Endodermal cell (in vitro differentiated cells): ENCODE measurements at regions not wholly inside any gene's neighbourhood (a gene's known extent, or its start where the extent isn't known, plus 50 kb on each side); places are given as distances from the start of the nearest gene placed in this dataset.

Experiments
- DNase-seq: peaks from one replicate; pipeline ENCODE4 v3.0.0-alpha.2; 2017
- H3K27ac ChIP-seq: 2 replicates; pipeline ENCODE4 v1.5.1; 2013; ENCODE audit warnings: mild to moderate bottlenecking, low read depth, low read length, moderate library complexity
- H3K27me3 ChIP-seq: 2 replicates; pipeline ENCODE4 v1.6.1; 2013; ENCODE audit warnings: mild to moderate bottlenecking, low read length, moderate library complexity; ENCODE audit not compliant: insufficient read depth, control insufficient read depth, poor library complexity, severe bottlenecking
- H3K36me3 ChIP-seq: 2 replicates; pipeline ENCODE4 v1.7.0; 2013; ENCODE audit warnings: mild to moderate bottlenecking, low read length, moderate library complexity; ENCODE audit not compliant: control insufficient read depth, insufficient read depth
- H3K4me1 ChIP-seq: one replicate; pipeline ENCODE4 v1.7.0; 2013; ENCODE audit warnings: low read length; ENCODE audit not compliant: control insufficient read depth, insufficient read depth
- H3K4me3 ChIP-seq: 2 replicates; pipeline ENCODE4 v1.5.1; 2013; ENCODE audit warnings: mild to moderate bottlenecking, low read length, moderate library complexity
- H3K9ac ChIP-seq: 2 replicates; pipeline ENCODE4 v1.6.1; 2013; ENCODE audit warnings: mild to moderate bottlenecking, low read length, moderate library complexity; ENCODE audit not compliant: poor library complexity, severe bottlenecking; ENCODE audit errors: extremely low read depth
- H3K9me3 ChIP-seq: 2 replicates; pipeline ENCODE4 v1.6.1; 2013; ENCODE audit warnings: mild to moderate bottlenecking, low read length, moderate library complexity; ENCODE audit not compliant: control insufficient read depth
- H3K27ac Mint-ChIP-seq: 2 replicates; pipeline ENCODE4 v1.8.0; 2020; ENCODE audit warnings: mixed read lengths
- H3K27me3 Mint-ChIP-seq: 2 replicates; pipeline ENCODE4 v1.8.0; 2021; ENCODE audit warnings: mild to moderate bottlenecking, mixed read lengths; ENCODE audit not compliant: insufficient read depth
- H3K36me3 Mint-ChIP-seq: 2 replicates; pipeline ENCODE4 v1.8.0; 2020; ENCODE audit warnings: low read depth, mixed read lengths
- H3K4me1 Mint-ChIP-seq: 2 replicates; pipeline ENCODE4 v1.8.0; 2020; ENCODE audit warnings: mixed read lengths
- H3K4me3 Mint-ChIP-seq: 2 replicates; pipeline ENCODE4 v1.8.0; 2020; ENCODE audit warnings: mild to moderate bottlenecking, moderate library complexity, mixed read lengths
- H3K9me3 Mint-ChIP-seq: 2 replicates; pipeline ENCODE4 v1.8.0; 2020; ENCODE audit warnings: mild to moderate bottlenecking, mixed read lengths
- WGBS, 2 experiments: methylation state at CpG; one replicate each; pipeline versions ENCODE4 v1.1.5 to v1.1.7; 2013; ENCODE audit warnings: missing lambda C conversion rate in 2 of 2, mixed read lengths in 1 of 2; ENCODE audit not compliant: insufficient coverage in 1 of 2, insufficient read length in 1 of 2; 5-methylcytosine and 5-hydroxymethylcytosine counted together
- TF ChIP-seq, protein P1 (sequence below): fragments of 200-600 bp; sonication (generic); conservative IDR thresholded peaks from 2 replicates; pipeline ENCODE4 v1.5.0; 2021; ENCODE audit warnings: antibody characterized with exemption, mild to moderate bottlenecking

DNA sequence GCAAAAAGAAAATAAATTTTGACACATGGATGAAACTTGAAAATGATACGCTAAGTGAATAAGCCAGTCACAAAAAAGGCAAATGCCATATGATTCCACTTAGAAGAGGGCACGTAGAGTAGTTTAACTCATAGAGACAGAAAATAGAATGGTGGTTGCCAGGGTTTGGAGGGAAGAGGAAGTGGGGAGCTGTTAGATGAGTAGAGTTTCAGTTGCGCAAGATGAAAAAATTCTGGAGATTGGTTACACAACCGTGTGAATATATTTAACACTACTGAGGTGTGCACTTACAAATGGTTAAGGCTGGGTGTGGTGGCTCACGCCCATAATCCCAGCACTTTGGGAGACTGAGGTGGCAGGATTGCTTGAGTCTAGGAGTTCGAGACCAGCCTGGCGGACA is 93.4 kb upstream of the TMEM132E start:
- no peaks in the 10 kb centered on the region for H3K9me3 Mint-ChIP-seq

DNA sequence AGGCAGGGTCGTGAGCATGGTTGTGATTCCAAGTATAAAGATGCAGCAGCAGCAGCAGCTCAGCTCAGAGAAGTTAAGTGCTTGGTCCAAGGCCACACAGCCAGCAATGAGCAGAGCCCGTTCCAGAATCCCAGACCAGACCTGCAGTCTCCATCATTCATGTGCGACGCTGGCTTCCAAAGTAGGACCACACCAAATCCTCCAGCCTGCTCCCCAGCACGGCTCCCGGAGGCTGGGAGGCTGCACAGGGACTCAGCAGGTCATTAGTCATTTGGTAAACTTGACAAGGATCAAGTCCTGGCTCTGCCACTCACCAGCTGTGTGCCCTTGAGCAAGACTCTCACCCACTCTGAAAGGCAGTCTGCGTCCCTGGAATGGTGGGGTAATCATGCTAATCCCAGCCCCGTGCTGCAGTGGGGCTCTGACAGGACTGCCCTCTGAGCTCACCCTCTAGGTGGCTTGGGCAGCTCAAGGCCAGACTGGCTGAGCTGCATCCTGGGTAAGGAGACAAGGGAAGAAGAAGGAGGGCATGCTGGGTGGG is 95.1 kb upstream of the TMEM132E start:
- Histone ChIP-seq H3K36me3 (no peaks in the 10 kb centered on the region), H3K27ac (no peak overlapping the region), H3K9ac (no peak overlapping the region), H3K4me1 (no peaks in the 10 kb centered on the region), H3K27me3 (peaks cover 62% of the 10 kb centered on the region), H3K9me3 (no peaks in the 10 kb centered on the region), H3K4me3 (no peak overlapping the region)
- H3K36me3 Mint-ChIP-seq: no peaks in the 10 kb centered on the region
- H3K27me3 Mint-ChIP-seq: peaks cover 85% of the 10 kb centered on the region
- no peak overlapping the region for H3K27ac Mint-ChIP-seq
- whole genome bisulfite sequencing, 2 experiments: 71 to 77% methylated on average over 7 to 8 of the region's 8 CpGs
- no peaks in the 10 kb centered on the region for H3K9me3 Mint-ChIP-seq
- DNase-seq: no peak
- TF ChIP-seq, protein P1, sequence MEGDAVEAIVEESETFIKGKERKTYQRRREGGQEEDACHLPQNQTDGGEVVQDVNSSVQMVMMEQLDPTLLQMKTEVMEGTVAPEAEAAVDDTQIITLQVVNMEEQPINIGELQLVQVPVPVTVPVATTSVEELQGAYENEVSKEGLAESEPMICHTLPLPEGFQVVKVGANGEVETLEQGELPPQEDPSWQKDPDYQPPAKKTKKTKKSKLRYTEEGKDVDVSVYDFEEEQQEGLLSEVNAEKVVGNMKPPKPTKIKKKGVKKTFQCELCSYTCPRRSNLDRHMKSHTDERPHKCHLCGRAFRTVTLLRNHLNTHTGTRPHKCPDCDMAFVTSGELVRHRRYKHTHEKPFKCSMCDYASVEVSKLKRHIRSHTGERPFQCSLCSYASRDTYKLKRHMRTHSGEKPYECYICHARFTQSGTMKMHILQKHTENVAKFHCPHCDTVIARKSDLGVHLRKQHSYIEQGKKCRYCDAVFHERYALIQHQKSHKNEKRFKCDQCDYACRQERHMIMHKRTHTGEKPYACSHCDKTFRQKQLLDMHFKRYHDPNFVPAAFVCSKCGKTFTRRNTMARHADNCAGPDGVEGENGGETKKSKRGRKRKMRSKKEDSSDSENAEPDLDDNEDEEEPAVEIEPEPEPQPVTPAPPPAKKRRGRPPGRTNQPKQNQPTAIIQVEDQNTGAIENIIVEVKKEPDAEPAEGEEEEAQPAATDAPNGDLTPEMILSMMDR: no peak
- peaks cover 4% of the 10 kb centered on the region for H3K4me1 Mint-ChIP-seq
- no peak overlapping the region for H3K4me3 Mint-ChIP-seq

More for the DNA sequence above, 93.4 kb upstream of the TMEM132E start:
- peaks cover 65% of the 10 kb centered on the region for H3K27me3 ChIP-seq
- no peaks in the 10 kb centered on the region for H3K36me3 ChIP-seq
- TF ChIP-seq, protein P1: no peak
- Mint-ChIP-seq H3K36me3 (no peaks in the 10 kb centered on the region), H3K27ac (no peak overlapping the region), H3K27me3 (peaks cover 86% of the 10 kb centered on the region), H3K4me3 (no peak overlapping the region), H3K4me1 (peaks cover 4% of the 10 kb centered on the region)
- H3K4me3 ChIP-seq: no peak overlapping the region
- no peak overlapping the region for H3K9ac ChIP-seq
- 94 to 99% methylated on average over 6 to 7 of the region's 7 CpGs for WGBS, 2 experiments
- H3K27ac ChIP-seq: no peak overlapping the region
- H3K9me3 ChIP-seq: no peaks in the 10 kb centered on the region
- no peaks in the 10 kb centered on the region for H3K4me1 ChIP-seq
- no peak for DNase-seq

DNA sequence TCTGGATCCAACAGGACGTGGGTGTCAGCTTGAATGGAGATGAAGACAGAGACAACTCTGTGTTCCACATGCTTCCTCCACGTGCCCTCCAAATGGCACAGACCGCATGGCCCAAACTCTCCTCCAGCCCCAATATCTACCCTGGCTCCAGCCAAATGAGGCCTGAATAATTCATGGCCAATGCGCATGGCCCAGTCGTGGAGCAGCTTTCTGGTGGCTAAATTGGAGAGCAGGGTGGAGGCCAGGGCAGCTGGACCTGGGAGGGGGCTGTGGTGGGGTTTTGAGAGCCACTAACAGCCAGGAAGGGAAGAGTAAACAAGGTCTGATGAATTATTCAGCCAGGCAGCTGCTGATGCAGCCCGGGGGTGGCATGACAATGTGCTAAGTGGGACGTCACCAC is 96.7 kb upstream of the TMEM132E start:
- DNase-seq: no peak
- Histone ChIP-seq H3K4me1 (no peaks in the 10 kb centered on the region), H3K36me3 (no peaks in the 10 kb centered on the region), H3K27ac (no peak overlapping the region), H3K4me3 (no peak overlapping the region), H3K27me3 (peaks cover 54% of the 10 kb centered on the region), H3K9ac (no peak overlapping the region), H3K9me3 (no peaks in the 10 kb centered on the region)
- no peaks in the 10 kb centered on the region for H3K36me3 Mint-ChIP-seq
- WGBS, 2 experiments: 84% methylated on average over 5 to 7 of the region's 7 CpGs
- peaks cover 80% of the 10 kb centered on the region for H3K27me3 Mint-ChIP-seq
- H3K9me3 Mint-ChIP-seq: no peaks in the 10 kb centered on the region
- H3K27ac Mint-ChIP-seq: no peak overlapping the region
- H3K4me1 Mint-ChIP-seq: peaks cover 4% of the 10 kb centered on the region
- no peak overlapping the region for H3K4me3 Mint-ChIP-seq
- TF ChIP-seq, protein P1: no peak
